ENCODE measurements at regions not wholly inside any gene's neighbourhood (a gene's known extent, or its start where the extent isn't known, plus 50 kb on each side); places are given as distances from the start of the nearest gene placed in this dataset.

DNA sequence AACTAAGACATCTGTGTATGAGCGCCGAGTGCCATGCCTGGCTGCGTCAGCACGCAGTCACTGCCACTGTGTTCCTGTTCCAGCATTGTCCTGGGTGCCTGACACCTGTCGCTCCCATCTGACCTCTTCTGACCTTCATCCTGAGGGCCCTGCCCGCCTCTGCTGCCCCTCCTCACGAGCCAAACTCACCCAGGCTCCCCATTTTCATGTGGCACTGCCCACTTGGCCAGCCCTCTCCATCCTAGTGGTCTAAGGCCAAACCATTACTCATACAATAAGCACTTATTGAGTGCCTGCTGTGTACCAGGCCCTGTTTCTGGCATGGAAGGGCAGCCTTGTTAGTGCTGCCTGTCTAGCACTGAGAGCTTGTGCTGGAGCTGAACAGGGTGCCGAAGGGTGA is 77.2 kb upstream of the PCBD1 start:
- TF ChIP-seq SIN3A (IDR thresholded peaks at IDR 0.05; ENCODE audit: borderline replicate concordance, insufficient read depth, low read length) (no peak), POLR2AphosphoS5 (IDR thresholded peaks at IDR 0.05; ENCODE audit: low read depth, low read length) (no peak), FOXP2 (optimal IDR thresholded peaks at IDR 0.05; ENCODE audit: borderline replicate concordance, extremely low read depth, extremely low read length, insufficient read depth) (no peak), TAF1 (IDR thresholded peaks at IDR 0.05; ENCODE audit: borderline replicate concordance, insufficient read depth, low read length) (no peak)
- TF ChIP-seq, protein P1, sequence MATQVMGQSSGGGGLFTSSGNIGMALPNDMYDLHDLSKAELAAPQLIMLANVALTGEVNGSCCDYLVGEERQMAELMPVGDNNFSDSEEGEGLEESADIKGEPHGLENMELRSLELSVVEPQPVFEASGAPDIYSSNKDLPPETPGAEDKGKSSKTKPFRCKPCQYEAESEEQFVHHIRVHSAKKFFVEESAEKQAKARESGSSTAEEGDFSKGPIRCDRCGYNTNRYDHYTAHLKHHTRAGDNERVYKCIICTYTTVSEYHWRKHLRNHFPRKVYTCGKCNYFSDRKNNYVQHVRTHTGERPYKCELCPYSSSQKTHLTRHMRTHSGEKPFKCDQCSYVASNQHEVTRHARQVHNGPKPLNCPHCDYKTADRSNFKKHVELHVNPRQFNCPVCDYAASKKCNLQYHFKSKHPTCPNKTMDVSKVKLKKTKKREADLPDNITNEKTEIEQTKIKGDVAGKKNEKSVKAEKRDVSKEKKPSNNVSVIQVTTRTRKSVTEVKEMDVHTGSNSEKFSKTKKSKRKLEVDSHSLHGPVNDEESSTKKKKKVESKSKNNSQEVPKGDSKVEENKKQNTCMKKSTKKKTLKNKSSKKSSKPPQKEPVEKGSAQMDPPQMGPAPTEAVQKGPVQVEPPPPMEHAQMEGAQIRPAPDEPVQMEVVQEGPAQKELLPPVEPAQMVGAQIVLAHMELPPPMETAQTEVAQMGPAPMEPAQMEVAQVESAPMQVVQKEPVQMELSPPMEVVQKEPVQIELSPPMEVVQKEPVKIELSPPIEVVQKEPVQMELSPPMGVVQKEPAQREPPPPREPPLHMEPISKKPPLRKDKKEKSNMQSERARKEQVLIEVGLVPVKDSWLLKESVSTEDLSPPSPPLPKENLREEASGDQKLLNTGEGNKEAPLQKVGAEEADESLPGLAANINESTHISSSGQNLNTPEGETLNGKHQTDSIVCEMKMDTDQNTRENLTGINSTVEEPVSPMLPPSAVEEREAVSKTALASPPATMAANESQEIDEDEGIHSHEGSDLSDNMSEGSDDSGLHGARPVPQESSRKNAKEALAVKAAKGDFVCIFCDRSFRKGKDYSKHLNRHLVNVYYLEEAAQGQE (IDR thresholded peaks at IDR 0.05; ENCODE audit: insufficient read depth in 1 of 2, low read depth in 2 of 2, low read length in 2 of 2) = no peak

Measured in PFSK-1 (cell line).